ENCODE measurements at regions not wholly inside any gene's neighbourhood (a gene's known extent, or its start where the extent isn't known, plus 50 kb on each side); places are given as distances from the start of the nearest gene placed in this dataset.

DNA sequence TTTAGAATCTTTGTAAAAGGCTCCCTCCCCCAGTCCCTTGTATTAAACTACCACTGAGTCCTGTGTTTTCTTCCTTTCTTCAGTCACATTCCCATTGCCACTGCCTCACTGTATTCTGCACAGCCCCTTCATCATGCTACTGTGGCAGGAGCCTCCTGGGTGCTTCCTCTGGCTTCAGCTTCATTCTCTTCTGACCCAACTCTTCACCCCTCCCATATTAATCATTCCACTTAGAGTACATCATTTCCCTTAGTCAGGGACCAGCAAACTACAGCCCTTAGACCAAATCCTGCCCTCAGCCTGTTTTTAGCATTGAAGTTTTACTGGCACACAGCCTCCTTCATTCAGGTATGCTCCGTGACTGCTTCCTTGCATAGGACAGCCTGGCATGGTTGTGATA lies 127.7 kb upstream of the MTNR1B start:
- H3K23me2 ChIP-seq (ENCODE audit: low read depth, low read length) = no peaks in the 10 kb centered on the region
- H3K9ac ChIP-seq (replicated peaks in 1 of 4; ENCODE audit: extremely low read depth in 1 of 4, low read depth in 3 of 4, low read length in 3 of 4) = no peak overlapping the region
- 92% methylated on average over 1 of the region's 1 CpG; no CpG with 5 or more reads in 1 of the 2 experiments for WGBS, 2 experiments (ENCODE audit: extremely low coverage in 1 of 2, insufficient coverage in 1 of 2, insufficient read length in 1 of 2, insufficient replicate concordance in 2 of 2, low coverage in 1 of 2, low lambda C conversion rate in 2 of 2, missing lambda C conversion rate in 1 of 2)
- H3K14ac ChIP-seq (ENCODE audit: insufficient read length) = no peak overlapping the region
- no peak overlapping the region for H3K4me3 ChIP-seq (ENCODE audit: extremely low read depth in 1 of 4, insufficient read depth in 2 of 4, low read depth in 3 of 4, low read length in 4 of 4)
- H4K91ac ChIP-seq (replicated peaks; ENCODE audit: insufficient read length, low read length) = no peak overlapping the region
- no peak overlapping the region for H2BK12ac ChIP-seq (ENCODE audit: low read depth, low read length)
- no peaks in the 10 kb centered on the region for H4K20me1 ChIP-seq (replicated peaks in 1 of 2; ENCODE audit: control insufficient read depth in 1 of 2, insufficient read depth in 2 of 2, low read length in 2 of 2)
- H3K4me2 ChIP-seq (ENCODE audit: insufficient read depth in 1 of 2, low read depth in 2 of 2, low read length in 2 of 2) = no peak overlapping the region
- TF ChIP-seq GABPA (IDR thresholded peaks at IDR 0.05; ENCODE audit: borderline replicate concordance, insufficient read depth, low read length) (no peak), RNF2 (IDR thresholded peaks at IDR 0.05; ENCODE audit: borderline replicate concordance, low read depth, low read length, missing control alignments, poor library complexity, severe bottlenecking) (no peak), ATF2 (IDR thresholded peaks at IDR 0.05; ENCODE audit: low read length) (no peak), TBP (IDR thresholded peaks at IDR 0.05; ENCODE audit: low read depth, low read length) (no peak), SIRT6 (IDR thresholded peaks at IDR 0.05; ENCODE audit: low read length) (no peak)
- H3K4ac ChIP-seq (replicated peaks; ENCODE audit: insufficient read length, low read depth, low read length) = no peak overlapping the region
- H3K23ac ChIP-seq (ENCODE audit: insufficient read length) = no peak overlapping the region
- no peak overlapping the region for H2BK15ac ChIP-seq (ENCODE audit: low read length)
- peaks cover 0 to 9% (median 8%) of the 10 kb centered on the region in 4 experiments; a peak in 6 of 7 replicates for H3K4me1 ChIP-seq (replicated peaks in 1 of 4; ENCODE audit: control insufficient read depth in 3 of 4, insufficient read depth in 4 of 4, low read length in 3 of 4)
- H4K5ac ChIP-seq (ENCODE audit: insufficient read length, low read depth, low read length) = no peak overlapping the region
- POLR2A ChIA-PET (ENCODE audit: partially characterized antibody) = no interaction called here
- H2BK5ac ChIP-seq (ENCODE audit: low read depth, low read length) = no peak overlapping the region
- no peaks in the 10 kb centered on the region for H3K79me2 ChIP-seq (ENCODE audit: control insufficient read depth in 1 of 2, insufficient read depth in 2 of 2, low read length in 2 of 2)
- no peak overlapping the region for H4K8ac ChIP-seq (ENCODE audit: extremely low read depth, insufficient read depth, low read length)
- no peak overlapping the region for H3K27ac ChIP-seq (ENCODE audit: low read depth, low read length)
- H3K56ac ChIP-seq (replicated peaks; ENCODE audit: insufficient read length, low read depth, low read length) = no peak overlapping the region
- no peak for FAIRE-seq
- DNase-seq (ENCODE audit: low read depth in 1 of 2, low spot score in 2 of 2) = no peak
- H2AK5ac ChIP-seq (ENCODE audit: low read depth, low read length) = no peak overlapping the region
- H3K9me3 ChIP-seq (ENCODE audit: insufficient read depth in 2 of 2, low read depth in 1 of 2, low read length in 1 of 2) = no peaks in the 10 kb centered on the region
- CTCF ChIA-PET (ENCODE audit: partially characterized antibody) = no interaction called here
- H2AFZ ChIP-seq (ENCODE audit: low read length) = no peak overlapping the region
- no peak overlapping the region for H2BK120ac ChIP-seq (replicated peaks; ENCODE audit: low read depth, low read length)
- no peaks in the 10 kb centered on the region for H3K79me1 ChIP-seq (ENCODE audit: low read depth, low read length)
- H2BK20ac ChIP-seq (ENCODE audit: low read length) = no peak overlapping the region
- H3K27me3 ChIP-seq (replicated peaks in 1 of 4; ENCODE audit: control insufficient read depth in 3 of 4, extremely low read depth in 1 of 4, insufficient read depth in 3 of 4, low read length in 3 of 4) = no peaks in the 10 kb centered on the region
- H3K36me3 ChIP-seq (ENCODE audit: control insufficient read depth in 2 of 4, insufficient read depth in 4 of 4, low read length in 3 of 4) = peaks cover 0 to 2% (median 0%) of the 10 kb centered on the region in 4 experiments; a peak in 1 of 8 replicates
- H3K18ac ChIP-seq (ENCODE audit: extremely low read depth, low read length) = no peak overlapping the region
